H1 (cell line): ENCODE measurements at regions not wholly inside any gene's neighbourhood (a gene's known extent, or its start where the extent isn't known, plus 50 kb on each side); places are given as distances from the start of the nearest gene placed in this dataset.

Experiments used
- KDM1A ChIP-seq: fragments of 200-600, 300-600 bp; sonication (generic); IDR thresholded peaks from 2 replicates; pipeline ENCODE4 v1.7.1; 2016; ENCODE audit warnings: mild to moderate bottlenecking, low read length, borderline replicate concordance
- PHF8 ChIP-seq: fragments of 200-600 bp; sonication (generic); conservative IDR thresholded peaks from 2 replicates; pipeline ENCODE4 v1.7.1; 2012; ENCODE audit warnings: low read depth, mild to moderate bottlenecking, inconsistent platforms, low read length, moderate library complexity
- POLR2A ChIP-seq, 2 experiments: IDR thresholded peaks; 1 replicate in 1 of 2; 2 replicates in 1 of 2; pipeline ENCODE4 v1.6.1; 2011; ENCODE audit warnings: low read depth in 2 of 2, low read length in 2 of 2, mild to moderate bottlenecking in 2 of 2; ENCODE audit errors: control extremely low read depth in 1 of 2
- TBP ChIP-seq: IDR thresholded peaks from 2 replicates; pipeline ENCODE4 v1.6.1; 2011; ENCODE audit warnings: low read depth, low read length, improper control_type of control experiment
- USF2 ChIP-seq: IDR thresholded peaks from 2 replicates; pipeline ENCODE4 v1.6.1; 2011; ENCODE audit warnings: low read length, improper control_type of control experiment
- TF ChIP-seq, protein P1 (sequence below), 3 experiments: IDR thresholded peaks; 1 replicate in 2 of 3; 2 replicates in 1 of 3; pipeline versions ENCODE4 v1.5.1 to v1.6.1; 2011; ENCODE audit warnings: low read length in 3 of 3, mild to moderate bottlenecking in 3 of 3, inconsistent platforms in 2 of 3, low read depth in 1 of 3, moderate library complexity in 1 of 3; ENCODE audit not compliant: insufficient read depth in 1 of 3; ENCODE audit errors: control extremely low read depth in 1 of 3
- TF ChIP-seq, protein P2 (sequence below): IDR thresholded peaks from 2 replicates; pipeline ENCODE4 v1.6.1; 2012; ENCODE audit warnings: low read length, inconsistent platforms

DNA sequence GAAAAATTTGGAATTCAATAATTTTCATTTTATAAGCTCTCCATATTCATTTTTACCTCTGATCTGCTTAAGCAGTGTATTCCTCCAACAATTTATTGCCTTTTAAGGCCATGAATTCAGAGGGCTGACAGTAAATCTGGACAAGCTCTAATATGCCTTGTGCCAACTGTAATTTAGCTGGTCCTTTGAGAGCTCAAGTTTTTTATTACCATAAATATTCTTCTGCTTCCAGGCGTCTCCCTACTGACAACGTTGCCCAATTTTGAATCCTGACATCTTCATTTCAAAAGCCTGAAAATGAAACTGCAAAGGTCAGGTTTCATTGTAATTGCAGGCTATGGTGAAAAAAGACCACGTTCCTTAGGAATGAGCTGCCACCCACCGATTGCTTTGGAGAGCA, 95.8 kb upstream of the GEMIN8 start:
- no peak for TF ChIP-seq PHF8
- TF ChIP-seq TBP: no peak
- TF ChIP-seq, protein P1, sequence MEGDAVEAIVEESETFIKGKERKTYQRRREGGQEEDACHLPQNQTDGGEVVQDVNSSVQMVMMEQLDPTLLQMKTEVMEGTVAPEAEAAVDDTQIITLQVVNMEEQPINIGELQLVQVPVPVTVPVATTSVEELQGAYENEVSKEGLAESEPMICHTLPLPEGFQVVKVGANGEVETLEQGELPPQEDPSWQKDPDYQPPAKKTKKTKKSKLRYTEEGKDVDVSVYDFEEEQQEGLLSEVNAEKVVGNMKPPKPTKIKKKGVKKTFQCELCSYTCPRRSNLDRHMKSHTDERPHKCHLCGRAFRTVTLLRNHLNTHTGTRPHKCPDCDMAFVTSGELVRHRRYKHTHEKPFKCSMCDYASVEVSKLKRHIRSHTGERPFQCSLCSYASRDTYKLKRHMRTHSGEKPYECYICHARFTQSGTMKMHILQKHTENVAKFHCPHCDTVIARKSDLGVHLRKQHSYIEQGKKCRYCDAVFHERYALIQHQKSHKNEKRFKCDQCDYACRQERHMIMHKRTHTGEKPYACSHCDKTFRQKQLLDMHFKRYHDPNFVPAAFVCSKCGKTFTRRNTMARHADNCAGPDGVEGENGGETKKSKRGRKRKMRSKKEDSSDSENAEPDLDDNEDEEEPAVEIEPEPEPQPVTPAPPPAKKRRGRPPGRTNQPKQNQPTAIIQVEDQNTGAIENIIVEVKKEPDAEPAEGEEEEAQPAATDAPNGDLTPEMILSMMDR (IDR thresholded peaks at IDR 0.05; ENCODE audit: control extremely low read depth in 1 of 3, insufficient read depth in 1 of 3, low read depth in 1 of 3, low read length in 3 of 3): no peak
- TF ChIP-seq KDM1A: no peak
- TF ChIP-seq, protein P2, sequence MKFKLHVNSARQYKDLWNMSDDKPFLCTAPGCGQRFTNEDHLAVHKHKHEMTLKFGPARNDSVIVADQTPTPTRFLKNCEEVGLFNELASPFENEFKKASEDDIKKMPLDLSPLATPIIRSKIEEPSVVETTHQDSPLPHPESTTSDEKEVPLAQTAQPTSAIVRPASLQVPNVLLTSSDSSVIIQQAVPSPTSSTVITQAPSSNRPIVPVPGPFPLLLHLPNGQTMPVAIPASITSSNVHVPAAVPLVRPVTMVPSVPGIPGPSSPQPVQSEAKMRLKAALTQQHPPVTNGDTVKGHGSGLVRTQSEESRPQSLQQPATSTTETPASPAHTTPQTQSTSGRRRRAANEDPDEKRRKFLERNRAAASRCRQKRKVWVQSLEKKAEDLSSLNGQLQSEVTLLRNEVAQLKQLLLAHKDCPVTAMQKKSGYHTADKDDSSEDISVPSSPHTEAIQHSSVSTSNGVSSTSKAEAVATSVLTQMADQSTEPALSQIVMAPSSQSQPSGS: no peak
- TF ChIP-seq POLR2A (IDR thresholded peaks at IDR 0.05; ENCODE audit: control extremely low read depth in 1 of 2, low read depth in 2 of 2, low read length in 2 of 2): no peak
- no peak for TF ChIP-seq USF2
